Left ventricle myocardium inferior (tissue), 1 donor: ENCODE measurements at regions not wholly inside any gene's neighbourhood (a gene's known extent, or its start where the extent isn't known, plus 50 kb on each side); places are given as distances from the start of the nearest gene placed in this dataset.

ENCODE experiments used
- DNase-seq: peaks from one replicate; pipeline ENCODE4 v3.0.0-alpha.2; 2020
- H3K27ac ChIP-seq: fragments of 200-600 bp; replicated peaks from 2 replicates; pipeline ENCODE4 v1.8.0; 2021
- H3K27me3 ChIP-seq: fragments of 200-600 bp; 2 replicates; pipeline ENCODE4 v1.8.0; 2021; ENCODE audit warnings: low read depth
- H3K36me3 ChIP-seq: fragments of 200-600 bp; 2 replicates; pipeline ENCODE4 v1.8.0; 2021
- H3K4me1 ChIP-seq: fragments of 200-600 bp; 2 replicates; pipeline ENCODE4 v1.8.0; 2021
- H3K4me3 ChIP-seq: fragments of 200-600 bp; 2 replicates; pipeline ENCODE4 v1.8.0; 2021; ENCODE audit warnings: mild to moderate bottlenecking, moderate library complexity
- H3K9me3 ChIP-seq: fragments of 200-600 bp; replicated peaks from 2 replicates; pipeline ENCODE4 v1.8.0; 2021
- intact Hi-C: fragments of 100-400 bp; cut with micrococcal nuclease; formaldehyde crosslinking; loops from one replicate; pipeline ENCODE4 v1.11.0; 2022
- TF ChIP-seq, protein P1 (sequence below): fragments of 200-600 bp; IDR thresholded peaks from 2 replicates; pipeline ENCODE4 v1.8.0; 2021; ENCODE audit warnings: antibody characterized with exemption, mild to moderate bottlenecking, borderline replicate concordance
- donor health status: DM: no; HTN: yes; CAD: no; lungs with severe emphysema.

GRCh38 chr14:71780822-71781221, 151.4 kb upstream of the RGS6 start:
- DNase-seq = no peak
- no peaks in the 10 kb centered on the region for H3K27me3 ChIP-seq
- H3K4me3 ChIP-seq = no peak overlapping the region
- no peaks in the 10 kb centered on the region for H3K36me3 ChIP-seq
- intact Hi-C loops = no loop called here
- no peaks in the 10 kb centered on the region for H3K9me3 ChIP-seq
- peaks cover 23% of the 10 kb centered on the region for H3K4me1 ChIP-seq
- TF ChIP-seq, protein P1, sequence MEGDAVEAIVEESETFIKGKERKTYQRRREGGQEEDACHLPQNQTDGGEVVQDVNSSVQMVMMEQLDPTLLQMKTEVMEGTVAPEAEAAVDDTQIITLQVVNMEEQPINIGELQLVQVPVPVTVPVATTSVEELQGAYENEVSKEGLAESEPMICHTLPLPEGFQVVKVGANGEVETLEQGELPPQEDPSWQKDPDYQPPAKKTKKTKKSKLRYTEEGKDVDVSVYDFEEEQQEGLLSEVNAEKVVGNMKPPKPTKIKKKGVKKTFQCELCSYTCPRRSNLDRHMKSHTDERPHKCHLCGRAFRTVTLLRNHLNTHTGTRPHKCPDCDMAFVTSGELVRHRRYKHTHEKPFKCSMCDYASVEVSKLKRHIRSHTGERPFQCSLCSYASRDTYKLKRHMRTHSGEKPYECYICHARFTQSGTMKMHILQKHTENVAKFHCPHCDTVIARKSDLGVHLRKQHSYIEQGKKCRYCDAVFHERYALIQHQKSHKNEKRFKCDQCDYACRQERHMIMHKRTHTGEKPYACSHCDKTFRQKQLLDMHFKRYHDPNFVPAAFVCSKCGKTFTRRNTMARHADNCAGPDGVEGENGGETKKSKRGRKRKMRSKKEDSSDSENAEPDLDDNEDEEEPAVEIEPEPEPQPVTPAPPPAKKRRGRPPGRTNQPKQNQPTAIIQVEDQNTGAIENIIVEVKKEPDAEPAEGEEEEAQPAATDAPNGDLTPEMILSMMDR = no peak
- peak overlapping the region; percentile 68 for H3K27ac ChIP-seq

DNA sequence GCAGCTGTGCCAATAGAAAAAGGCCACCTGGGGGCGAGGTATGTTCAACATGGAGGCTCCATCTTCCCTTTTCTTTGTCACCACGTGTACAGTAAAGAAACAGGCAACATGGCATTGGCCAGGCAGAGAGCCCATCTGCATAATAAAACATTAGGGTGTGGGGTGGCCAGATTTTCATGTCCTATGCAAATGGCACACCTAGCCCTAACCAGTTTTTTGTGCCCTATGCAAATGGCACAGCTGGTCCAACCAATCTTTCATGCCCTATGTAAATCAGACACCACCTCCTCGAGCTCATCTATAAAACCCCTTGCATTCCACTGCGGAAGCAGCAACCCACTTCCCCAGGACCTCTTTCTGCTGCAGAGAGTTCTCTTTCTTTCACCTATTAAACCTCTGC, 149.1 kb upstream of the RGS6 start:
- Histone ChIP-seq H3K27me3 (no peaks in the 10 kb centered on the region), H3K36me3 (no peaks in the 10 kb centered on the region), H3K4me3 (no peak overlapping the region), H3K4me1 (peaks cover 23% of the 10 kb centered on the region), H3K27ac (no peak overlapping the region), H3K9me3 (no peaks in the 10 kb centered on the region)
- TF ChIP-seq, protein P1 = no peak
- intact Hi-C loops = no loop called here
- no peak for DNase-seq

GRCh38 chr14:71783786-71784185, 148.4 kb upstream of the RGS6 start:
- H3K27me3 ChIP-seq = no peaks in the 10 kb centered on the region
- TF ChIP-seq, protein P1 = no peak
- no peak for DNase-seq
- no peak overlapping the region for H3K4me3 ChIP-seq
- no peak overlapping the region for H3K27ac ChIP-seq
- peaks cover 23% of the 10 kb centered on the region for H3K4me1 ChIP-seq
- intact Hi-C loops = no loop called here
- H3K9me3 ChIP-seq = no peaks in the 10 kb centered on the region
- H3K36me3 ChIP-seq = no peaks in the 10 kb centered on the region

DNA sequence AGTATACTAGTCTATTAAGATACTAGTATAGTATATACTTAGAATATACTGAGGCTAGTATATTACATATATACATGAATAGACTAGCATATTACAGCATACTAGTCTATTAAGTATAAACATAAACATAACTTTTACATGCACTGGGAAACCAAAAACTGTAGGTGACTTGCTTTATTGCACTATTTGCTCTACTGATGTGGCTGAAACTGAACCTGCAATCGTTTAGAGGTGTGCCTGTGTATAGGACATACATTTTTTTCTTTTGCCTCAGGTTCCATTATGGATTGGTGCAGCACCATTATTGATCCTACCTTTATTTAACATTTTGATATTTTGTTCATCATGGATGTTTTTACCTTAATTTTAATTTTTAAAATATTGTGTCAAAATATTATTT, 143.2 kb upstream of the RGS6 start:
- Histone ChIP-seq H3K36me3 (no peaks in the 10 kb centered on the region), H3K9me3 (peaks cover 23% of the 10 kb centered on the region), H3K4me3 (no peak overlapping the region), H3K27me3 (no peaks in the 10 kb centered on the region), H3K27ac (no peak overlapping the region), H3K4me1 (no peaks in the 10 kb centered on the region)
- intact Hi-C loops = no loop called here
- DNase-seq = no peak
- TF ChIP-seq, protein P1 = no peak

- DNase-seq = no peak
- no peaks in the 10 kb centered on the region for H3K9me3 ChIP-seq
- H3K4me3 ChIP-seq = no peak overlapping the region
- intact Hi-C loops = no loop called here
- no peak overlapping the region for H3K27ac ChIP-seq
- no peaks in the 10 kb centered on the region for H3K27me3 ChIP-seq
- H3K36me3 ChIP-seq = no peaks in the 10 kb centered on the region
- TF ChIP-seq, protein P1 = no peak
- no peaks in the 10 kb centered on the region for H3K4me1 ChIP-seq
These were observed 132.4 kb upstream of the RGS6 start for GRCh38 chr14:71799841-71800240.

- intact Hi-C loops = no loop called here
- H3K27ac ChIP-seq = no peak overlapping the region
- H3K4me1 ChIP-seq = no peaks in the 10 kb centered on the region
- no peaks in the 10 kb centered on the region for H3K36me3 ChIP-seq
- H3K4me3 ChIP-seq = no peak overlapping the region
- no peak for DNase-seq
- H3K9me3 ChIP-seq = no peaks in the 10 kb centered on the region
- H3K27me3 ChIP-seq = no peaks in the 10 kb centered on the region
- TF ChIP-seq, protein P1 = no peak
These were observed 131.4 kb upstream of the RGS6 start for GRCh38 chr14:71800878-71801277.
